ENCODE measurements at regions not wholly inside any gene's neighbourhood (a gene's known extent, or its start where the extent isn't known, plus 50 kb on each side); places are given as distances from the start of the nearest gene placed in this dataset.

GRCh38 chr17:33751702-33752065 lies 458.6 kb upstream of the ASIC2 start:
- TF ChIP-seq, protein P1, sequence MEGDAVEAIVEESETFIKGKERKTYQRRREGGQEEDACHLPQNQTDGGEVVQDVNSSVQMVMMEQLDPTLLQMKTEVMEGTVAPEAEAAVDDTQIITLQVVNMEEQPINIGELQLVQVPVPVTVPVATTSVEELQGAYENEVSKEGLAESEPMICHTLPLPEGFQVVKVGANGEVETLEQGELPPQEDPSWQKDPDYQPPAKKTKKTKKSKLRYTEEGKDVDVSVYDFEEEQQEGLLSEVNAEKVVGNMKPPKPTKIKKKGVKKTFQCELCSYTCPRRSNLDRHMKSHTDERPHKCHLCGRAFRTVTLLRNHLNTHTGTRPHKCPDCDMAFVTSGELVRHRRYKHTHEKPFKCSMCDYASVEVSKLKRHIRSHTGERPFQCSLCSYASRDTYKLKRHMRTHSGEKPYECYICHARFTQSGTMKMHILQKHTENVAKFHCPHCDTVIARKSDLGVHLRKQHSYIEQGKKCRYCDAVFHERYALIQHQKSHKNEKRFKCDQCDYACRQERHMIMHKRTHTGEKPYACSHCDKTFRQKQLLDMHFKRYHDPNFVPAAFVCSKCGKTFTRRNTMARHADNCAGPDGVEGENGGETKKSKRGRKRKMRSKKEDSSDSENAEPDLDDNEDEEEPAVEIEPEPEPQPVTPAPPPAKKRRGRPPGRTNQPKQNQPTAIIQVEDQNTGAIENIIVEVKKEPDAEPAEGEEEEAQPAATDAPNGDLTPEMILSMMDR (IDR thresholded peaks at IDR 0.05): no peak
- no peak for TF ChIP-seq POLR2A (IDR thresholded peaks at IDR 0.05)
